GM21447 (cell line): ENCODE measurements at regions not wholly inside any gene's neighbourhood (a gene's known extent, or its start where the extent isn't known, plus 50 kb on each side); places are given as distances from the start of the nearest gene placed in this dataset.

Source experiments
- ATAC-seq: cut with Tn5 transposase; IDR thresholded peaks from one replicate; pipeline ENCODE4 v1.9.1; 2021; ENCODE audit not compliant: unreplicated experiment

DNA sequence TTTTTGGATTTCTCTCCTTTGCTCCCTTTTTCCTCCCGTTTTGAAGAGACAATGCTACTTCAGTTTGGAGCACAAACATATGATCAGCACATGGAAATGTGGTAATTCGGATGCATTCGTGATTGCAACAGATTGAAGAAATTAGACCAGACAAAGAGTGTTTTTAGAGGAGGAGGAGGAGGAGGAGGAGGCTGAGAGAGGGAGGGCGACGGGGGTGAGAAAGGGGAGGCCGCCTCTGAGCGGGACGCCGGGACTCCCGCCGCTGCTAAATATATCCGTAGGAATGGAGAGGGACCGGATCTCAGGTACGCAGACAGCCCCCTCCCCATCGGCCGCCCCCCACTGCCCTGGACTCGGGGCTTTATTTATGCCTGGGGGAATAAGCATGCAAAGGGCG lies 179.3 kb downstream of the SEC14L1 start:
- ATAC-seq: no peak

DNA sequence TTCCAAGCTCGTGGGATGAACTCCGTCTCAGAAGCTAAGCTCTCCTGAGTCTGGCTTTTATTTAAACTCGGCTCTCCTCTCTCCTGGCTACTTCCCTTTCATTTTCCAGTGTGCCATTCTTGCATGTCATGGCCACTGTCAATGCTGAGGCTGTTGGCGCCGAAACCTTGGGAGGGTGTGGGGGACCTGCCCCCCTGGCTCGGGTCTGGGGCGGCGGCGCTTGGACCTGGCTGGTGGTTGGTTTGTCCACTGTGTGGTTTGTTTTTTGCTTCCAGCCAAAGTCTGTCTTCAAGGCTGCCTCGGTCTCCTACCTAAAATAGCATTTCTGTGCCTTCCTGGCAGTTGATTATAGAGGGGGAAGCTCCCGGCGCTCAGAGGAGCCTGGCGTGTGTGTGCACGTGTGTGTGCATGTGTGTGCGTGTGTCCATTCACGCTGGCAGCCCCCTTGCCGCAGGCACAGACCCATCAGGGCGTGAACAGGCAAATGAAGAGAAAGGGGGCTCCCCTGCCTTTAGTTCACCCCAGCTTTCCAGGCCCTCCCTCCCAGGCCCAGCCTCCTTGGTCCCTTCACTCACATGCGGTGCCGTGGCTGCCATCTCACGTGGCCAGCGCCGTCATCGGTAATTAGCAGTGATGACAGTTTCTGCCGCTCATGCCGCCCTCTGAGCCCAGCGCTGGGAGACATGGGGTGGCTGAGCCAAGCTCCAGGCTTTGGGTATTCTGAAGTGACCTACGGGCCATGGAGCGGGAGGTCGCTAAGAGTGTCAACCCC lies 179.9 kb downstream of the SEC14L1 start:
- ATAC-seq: no peak

DNA sequence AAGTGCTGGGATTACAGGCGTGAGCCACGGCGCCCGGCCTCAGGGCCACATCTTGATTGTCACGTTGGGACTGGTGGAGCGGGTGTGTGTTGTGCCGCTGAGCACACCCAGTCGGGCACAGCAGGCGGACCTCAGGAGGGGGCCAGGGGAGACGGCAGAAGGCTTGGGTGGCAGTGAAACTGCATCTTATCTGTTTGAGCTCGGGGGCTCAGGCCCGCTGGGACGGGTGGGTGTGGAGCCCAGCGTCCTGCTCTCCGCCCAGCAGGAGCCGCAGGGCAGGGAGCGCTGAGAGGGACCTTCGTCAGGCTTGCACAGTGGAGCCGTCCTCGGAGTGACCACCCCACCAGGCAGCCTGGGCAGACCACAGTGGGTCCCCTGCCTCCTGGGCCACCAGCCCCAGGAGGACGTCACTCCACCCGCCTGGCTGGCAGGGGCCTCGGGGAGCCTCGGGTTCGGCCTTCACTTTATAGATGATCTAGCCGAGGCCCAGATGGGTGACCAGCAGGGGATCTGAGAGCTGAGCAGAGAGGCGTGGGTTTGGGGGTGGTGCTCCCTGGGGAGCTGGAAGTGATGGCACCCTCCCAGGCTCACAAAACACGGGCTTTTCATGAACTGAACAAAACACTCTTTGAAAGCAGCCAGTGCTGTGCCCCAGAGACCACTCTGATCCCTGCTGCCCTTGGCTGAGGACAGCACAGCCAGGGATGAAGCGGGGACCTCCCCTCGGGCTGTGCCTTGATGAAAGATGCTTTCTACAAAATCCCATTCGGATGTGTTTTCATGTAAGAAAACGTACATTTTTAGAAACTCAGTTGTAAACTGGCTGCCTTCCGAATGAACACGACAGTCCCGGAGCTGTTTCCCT lies 181.1 kb downstream of the SEC14L1 start:
- no peak for ATAC-seq

DNA sequence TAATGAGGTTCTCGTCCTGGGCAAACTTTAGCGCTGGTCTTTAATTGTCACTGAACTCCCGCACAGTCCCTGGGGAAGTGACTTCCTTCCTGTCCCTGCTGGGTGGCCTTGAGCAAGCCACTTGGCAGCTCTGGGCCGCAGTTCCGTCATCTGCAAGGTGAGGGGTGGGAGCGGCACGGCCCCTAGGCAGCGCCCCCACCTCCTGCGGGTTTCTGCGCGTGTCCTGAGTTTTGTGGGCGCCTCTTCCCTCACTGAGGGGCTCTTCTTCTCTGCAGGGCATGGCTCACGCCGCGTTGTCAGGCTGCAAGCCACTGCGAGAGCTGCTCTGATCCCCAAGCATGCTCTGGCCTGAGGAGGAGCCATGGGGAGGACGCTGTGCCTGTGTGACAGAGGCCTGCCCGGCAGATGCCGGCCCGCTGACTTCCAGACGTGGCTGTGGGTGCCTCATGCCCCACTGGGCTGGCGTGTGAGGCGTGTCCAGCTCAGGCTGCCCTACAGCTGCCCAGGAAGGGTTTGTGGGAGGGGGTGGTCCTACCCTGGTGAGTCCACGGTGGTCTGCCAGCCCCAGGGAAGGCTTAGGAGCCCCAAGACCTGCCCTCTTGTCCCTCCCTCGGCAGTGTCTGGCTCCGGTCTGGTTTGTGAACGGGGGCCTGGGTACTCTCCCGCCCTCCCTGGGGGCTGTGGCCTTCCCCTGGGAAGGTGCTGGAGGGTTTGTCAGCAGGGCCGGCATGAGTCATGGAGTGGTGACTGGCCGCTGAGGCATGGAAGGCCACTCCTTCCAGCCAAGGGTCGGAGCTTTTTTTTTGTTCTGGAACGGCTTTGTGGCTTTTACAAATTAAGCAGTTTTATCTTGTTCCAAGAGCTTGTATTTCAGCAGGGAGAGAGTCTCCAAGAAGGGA lies 182.0 kb downstream of the SEC14L1 start:
- no peak for ATAC-seq

DNA sequence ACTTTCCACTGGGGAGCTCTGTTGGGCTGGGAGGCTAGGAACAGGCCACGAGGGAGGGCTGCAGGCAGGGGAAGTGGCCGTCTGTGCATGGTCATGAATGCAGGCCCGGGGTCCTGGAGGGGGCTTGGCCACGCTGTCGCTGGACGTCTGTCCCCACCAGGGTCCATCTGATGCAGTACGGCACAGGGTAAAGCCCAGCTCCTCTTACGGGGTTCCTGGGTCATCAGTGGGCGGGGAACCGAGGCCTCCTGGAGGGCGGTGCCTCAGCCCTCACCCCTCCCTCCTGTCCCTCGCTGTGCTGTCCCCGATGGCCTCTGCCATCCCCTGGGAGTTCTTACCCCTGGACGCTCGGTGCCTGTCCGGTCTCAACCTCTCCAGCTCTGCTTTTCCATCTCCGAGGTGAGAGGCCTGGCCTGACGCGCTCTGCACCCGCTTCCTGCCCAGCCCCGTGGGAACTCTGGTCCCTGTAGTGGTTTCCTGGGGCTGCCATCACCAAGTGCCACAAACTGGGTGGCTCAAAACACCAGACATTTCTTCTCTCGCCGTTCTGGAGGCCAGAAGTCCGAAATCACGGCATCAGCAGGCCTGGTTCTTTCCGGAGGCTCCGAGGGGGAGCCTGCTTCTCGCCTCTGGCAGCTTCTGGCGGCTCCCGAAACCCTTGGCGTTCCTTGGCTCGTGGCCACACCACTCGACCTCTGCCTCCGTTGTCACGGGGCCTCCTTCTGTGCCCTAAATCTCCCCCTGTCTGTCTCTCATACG lies 182.8 kb downstream of the SEC14L1 start:
- ATAC-seq: peak; percentile 22

DNA sequence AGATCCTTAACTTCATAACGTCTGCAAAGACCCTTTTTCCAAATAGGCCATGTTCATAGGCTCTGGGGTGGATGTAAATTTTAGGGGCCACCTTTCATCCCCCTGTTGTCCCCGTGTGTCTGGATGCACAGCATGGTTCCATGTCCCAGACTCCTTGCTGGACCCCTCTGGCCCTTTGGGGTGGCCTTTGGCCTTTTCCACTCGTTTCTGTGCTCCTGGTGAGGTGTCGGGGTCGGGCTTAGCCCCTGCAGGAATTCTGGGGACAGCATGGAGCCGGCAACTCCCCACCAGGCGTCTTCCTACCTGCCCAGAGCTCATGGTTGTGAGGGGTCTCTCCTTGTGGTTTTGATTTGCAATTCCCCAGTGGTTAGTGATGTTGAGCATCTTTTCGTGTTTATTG lies 183.5 kb downstream of the SEC14L1 start:
- no peak for ATAC-seq

DNA sequence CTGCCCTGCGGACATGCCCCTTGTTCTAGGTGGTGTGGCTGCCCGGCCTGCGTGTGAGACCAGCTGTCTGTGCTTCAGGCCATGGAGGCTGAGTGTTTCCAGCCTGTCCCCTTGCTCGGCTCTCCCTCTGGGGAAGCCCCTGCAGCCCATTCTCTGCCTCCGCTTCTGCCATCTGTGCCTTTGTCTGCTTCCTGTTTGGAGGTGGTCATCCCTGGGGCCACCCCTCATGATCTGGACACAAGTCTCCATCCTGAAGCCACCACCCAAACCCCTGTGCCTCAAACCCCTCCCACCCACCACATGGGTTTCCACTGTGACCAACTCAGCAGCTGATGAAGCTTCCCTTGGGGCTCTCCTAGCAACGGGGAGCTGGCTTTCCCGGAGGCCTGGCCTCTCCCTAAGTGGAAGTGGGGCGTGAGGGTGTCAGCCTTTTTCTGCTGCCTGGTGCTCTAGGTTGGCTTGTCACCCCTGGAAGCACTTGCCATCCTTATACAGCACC lies 184.9 kb downstream of the SEC14L1 start:
- peak; percentile 11 for ATAC-seq

DNA sequence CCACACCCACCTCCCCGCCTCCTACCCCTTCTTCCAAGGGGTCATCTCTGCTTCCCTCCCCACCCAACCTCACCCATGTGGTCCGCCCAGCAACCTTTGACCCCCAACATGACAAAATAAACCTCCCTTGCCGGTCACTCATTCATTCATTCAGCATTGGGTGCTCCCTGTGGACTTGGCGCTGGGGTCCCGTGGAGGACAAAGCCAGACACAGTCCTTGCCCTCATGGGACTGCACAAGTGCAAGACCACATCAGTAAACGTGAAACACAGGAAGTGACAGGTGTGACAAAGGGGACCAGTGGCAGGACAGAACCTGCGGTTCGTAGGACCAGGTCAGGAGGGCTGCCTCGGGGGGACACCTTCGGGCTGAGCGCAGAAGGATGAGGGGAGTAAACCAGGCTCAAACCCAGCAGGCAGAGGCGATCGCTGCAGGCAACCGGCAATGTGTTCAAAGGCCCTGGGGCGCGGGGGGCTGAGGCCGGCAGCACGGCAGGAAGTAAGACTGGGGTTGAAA lies 185.4 kb downstream of the SEC14L1 start:
- ATAC-seq: no peak

DNA sequence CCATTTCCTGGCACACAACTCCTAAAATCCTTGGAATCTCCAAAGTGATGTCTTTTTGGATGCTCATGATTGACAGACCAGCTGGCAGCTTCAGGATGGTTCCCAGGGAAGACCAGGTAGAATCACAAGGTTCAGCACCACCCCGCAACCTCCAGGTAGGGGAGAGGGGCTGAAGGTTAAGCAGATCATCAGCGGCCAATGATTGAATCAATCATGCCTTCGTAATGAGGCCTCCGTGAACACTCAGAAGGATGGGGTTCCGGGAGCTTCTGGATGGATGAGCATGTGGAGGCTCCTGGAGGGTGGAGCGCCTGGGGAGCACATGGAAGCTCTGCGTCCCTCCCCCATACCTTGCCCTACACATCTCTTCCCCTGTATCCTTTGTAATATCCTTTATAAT lies 185.9 kb downstream of the SEC14L1 start:
- ATAC-seq: no peak

DNA sequence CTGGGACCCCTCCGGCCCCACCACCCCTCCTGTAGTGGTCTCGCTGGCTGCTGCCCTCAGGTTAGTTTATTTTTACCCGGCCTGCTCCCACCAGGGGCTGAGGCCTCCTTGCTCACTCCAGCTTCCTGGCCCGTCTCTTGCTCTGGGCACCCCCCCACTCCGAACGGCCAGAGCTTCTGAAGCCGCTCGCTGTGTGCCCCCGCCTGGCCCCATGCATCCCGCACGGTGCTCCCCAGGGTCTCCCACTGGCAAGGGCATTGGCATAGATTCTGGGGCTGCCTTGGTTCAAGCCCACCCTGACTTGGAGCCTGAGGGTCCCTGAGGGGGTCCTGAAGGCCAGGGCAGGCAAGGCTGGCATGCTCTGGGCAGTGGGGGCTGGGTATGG lies 186.4 kb downstream of the SEC14L1 start:
- no peak for ATAC-seq

DNA sequence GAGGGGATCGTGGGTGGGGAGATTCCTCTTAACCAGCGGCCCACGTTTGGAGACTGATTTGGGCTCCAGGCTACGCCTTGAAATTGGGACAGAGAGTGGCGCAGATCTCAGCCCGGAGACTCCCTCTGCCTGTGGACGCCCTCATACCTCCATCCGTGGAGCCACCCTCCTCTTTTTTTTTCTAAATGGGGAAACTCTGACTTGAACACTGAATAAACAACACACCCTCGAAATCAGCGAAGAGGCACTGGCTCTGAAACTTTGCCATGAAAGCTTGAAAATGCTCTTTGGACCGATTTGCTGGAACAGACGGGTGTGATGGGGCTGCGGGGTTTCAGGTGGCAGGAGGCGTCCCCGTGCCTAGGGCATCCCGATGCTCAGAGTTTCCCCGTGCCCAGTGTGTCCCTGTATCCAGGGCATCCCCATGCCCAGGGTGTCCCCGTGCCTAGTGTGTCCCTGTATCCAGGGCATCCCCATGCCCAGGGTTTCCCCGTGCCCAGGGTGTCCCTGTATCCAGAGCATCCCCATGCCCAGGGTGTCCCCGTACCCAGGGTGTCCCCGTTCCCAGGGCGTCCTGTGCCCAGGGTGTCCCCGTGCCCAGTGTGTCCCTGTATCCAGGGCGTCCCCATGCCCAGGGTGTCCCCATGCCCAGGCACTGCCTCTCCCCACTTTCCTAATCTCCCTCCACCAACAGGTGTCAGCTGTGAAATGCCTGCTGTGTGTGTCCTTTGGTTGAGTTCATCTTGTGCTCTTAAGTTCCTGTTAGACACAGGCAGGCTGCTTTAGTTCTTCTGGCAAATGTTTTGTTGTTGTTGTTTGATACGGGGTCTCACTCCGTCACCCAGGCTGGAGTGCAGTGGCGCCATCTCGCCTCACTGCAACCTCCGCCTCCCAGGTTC lies 187.0 kb downstream of the SEC14L1 start:
- ATAC-seq: no peak

DNA sequence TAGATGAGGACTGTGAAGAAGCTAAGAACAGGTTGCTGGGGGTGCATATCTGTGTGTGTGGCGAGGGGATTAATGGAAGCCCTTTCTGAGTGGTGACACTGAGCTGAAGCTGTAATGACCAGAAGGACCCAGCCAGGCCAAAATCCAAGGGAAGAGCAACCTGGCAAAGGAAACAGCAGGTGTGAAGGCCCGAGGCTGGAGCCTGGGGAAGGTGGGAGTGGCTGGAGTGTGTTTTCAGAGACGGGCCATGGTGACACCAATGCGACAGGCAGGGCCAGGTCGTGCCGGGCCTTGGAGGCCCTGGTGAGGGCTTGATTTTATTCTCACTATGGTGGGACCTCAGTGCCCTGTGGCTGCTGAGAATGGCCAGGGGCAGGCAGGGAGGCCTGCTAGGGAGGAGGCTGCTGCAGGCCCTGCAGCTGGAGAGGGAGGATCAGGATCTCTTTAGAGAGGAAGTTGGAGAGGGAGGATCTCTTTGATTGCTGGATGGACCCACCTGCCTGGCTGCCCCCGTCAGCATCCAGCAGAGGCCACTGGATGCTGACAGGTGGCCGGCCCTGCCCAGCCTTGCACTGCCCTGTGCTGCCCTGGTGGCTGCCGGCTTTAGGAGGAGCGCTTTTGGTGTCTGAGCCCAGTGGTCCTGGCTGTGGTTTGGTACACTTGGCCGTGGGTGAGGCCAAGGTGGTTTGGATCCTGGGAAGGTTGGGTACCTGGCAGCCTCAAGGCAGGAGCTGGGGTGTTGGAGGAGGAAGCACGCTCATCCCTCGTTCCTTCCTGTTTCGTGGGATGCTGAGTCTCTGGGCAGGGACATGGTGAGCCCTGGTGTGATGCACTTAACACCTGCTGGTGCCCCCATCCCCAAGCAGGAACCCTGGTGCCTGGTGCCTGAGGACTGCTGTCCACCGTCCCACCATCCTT lies 188.3 kb downstream of the SEC14L1 start:
- ATAC-seq: no peak

DNA sequence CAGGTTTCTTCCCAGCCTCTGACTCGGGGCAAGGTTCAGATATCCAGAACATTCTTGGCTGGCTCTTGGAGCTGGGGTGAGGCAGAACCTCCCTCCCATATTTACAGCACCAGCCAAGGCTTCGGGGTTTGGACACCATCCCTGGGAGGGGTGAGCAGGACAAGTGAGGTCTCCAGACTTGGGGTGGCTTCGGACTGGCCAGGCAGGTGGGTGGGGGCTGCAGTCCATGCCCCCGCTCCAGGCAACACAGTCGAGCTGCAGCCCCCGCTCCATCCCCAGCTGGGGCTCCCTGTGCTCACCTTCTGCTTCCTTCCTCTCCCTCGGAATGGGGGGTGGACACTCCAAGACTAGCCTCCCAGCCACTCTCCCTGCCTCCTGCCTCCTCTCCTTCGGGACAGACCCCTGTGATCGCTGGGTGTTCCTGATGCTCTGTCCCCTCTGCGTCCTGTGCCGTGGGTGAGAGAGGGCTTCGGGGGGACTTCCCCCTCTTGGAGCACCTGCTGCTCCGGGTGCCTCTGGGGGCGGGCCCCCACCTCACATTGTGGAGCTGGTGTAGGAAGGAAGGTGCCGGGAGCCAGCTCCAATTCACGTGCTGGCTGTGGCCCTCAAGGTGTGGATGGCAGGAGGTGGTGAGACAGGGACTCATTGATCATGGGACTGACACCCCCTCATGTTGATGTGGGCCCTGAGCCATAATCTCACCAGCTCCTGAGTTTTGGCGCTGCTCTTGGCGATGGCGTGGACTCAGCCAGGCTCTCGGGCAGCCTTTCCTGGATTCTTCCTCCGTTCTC lies 189.2 kb downstream of the SEC14L1 start:
- no peak for ATAC-seq

DNA sequence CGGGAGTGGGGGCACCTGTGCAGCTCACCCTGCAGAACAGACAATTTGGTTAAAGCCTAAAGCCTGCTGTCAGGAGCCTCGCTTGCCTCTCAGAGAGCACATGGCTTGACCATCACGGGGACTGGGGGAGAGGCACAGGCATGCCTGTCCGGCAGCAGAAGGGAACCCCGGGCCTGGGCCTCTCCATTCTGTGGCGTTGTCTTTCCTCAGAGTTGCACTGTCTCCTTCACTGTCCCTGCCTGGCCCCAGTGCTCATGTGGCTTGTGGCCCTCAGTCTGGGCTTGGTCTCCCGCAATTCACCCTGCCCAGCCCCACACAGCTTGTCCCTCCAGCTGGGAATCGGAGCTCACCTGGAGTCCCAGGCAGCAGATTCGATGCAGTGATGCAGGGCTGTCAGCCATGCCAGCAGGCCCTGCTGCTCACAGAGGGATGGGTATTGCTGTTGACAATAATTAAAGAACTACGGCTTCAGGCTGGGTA lies 189.9 kb downstream of the SEC14L1 start:
- ATAC-seq: no peak

DNA sequence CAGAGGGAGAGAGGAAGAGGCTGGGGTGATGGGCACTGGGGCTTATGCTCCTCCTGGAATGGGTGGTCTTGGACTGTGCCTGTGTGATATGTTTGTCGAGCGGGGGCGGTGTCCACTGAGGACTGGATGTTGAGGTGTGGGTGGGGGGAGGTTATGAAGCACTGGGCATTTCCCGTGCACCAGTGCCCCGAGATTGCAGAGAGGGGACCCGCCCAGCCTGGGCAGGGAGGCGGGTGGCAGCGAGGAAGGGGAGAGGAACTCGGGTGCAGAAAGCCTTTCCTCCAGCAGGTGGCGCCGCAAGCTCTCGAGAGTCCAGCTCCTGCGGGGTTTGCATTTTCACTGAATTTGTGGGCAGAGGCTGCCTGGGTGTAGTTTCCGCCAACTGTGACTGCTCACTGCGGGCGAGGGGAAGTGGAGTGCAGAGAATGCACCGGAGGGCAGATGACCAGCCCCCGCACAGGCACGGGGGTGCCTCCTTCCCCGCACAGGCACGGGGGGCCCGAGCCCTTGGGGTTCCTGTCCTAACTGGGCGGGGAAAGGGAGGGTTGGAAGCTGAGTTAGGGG lies 190.6 kb downstream of the SEC14L1 start:
- ATAC-seq: peak; percentile 74

DNA sequence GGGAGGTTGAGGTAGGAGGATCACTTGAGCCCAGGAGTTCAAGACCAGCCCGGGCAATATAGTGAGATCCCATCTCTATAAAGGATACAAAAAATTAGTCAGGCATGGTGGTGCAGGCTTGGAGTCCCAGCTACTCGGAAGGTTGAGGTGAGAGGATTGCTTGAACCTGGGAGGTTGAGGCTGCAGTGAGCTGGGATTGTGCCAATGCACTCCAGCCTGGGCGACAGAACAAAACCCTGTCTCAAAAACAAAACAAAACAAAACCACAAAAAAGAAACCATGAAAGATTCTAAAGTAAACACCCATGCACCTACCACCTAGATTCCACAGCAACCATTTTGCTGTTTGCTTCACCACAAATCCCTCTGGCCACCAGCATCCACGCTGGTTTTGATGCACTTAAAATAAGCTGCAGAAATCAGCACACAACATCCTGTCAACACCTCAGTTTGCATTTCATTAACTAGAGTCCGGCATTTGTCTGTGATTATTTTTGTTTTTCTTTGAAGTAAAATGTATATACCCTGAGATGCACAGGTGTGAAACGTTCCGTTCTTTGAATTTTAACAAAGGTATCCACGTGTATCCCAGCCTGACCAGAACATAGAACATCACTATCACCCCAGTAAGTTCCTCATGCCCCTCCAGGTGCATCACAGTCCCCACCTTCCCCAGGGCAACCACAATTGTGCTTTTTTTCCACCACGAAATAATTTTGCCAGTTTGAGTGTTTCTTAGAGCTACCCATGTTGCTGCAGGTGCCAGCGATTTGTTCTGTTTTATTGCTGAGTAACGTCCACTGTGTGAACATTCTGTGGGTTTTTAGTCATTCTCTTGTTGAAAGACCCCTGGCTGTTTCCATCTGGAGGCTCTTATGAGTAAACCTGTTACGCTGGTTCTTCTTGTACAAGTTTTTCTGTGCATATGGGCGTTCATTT lies 191.5 kb downstream of the SEC14L1 start:
- ATAC-seq: no peak
